ENCODE measurements at regions not wholly inside any gene's neighbourhood (a gene's known extent, or its start where the extent isn't known, plus 50 kb on each side); places are given as distances from the start of the nearest gene placed in this dataset.
"Not testable (repeated sequence)": the region's sequence is repeated elsewhere in the genome, so short reads cannot be mapped to it uniquely, and the experiment has no call there.

- not testable (repeated sequence) for TF ChIP-seq CTCF (IDR thresholded peaks at IDR 0.05; ENCODE audit: insufficient read depth, low read length); GABPA (IDR thresholded peaks at IDR 0.05; ENCODE audit: low read depth); POLR2AphosphoS5 (IDR thresholded peaks at IDR 0.05; ENCODE audit: low read depth); REST (IDR thresholded peaks at IDR 0.05; ENCODE audit: insufficient replicate concordance, low read depth); SPI1 (IDR thresholded peaks at IDR 0.05; ENCODE audit: borderline replicate concordance, low read depth)
These were observed 173.8 kb upstream of the GOLGA6L22 start for GRCh38 chr15:22284795-22285420.
